Activated T-helper 9 cell treated with anti-CD3 and anti-CD28 coated beads, Interleukin-2, amount 50 U/mL, for 16 hours (primary cell): ENCODE measurements at regions not wholly inside any gene's neighbourhood (a gene's known extent, or its start where the extent isn't known, plus 50 kb on each side); places are given as distances from the start of the nearest gene placed in this dataset.

Source experiments
- DNase-seq: peaks from one replicate; pipeline ENCODE4 v3.0.0-alpha.2; 2020; ENCODE audit warnings: low read depth

- no peak for DNase-seq
These were observed 240.4 kb upstream of the PGRMC2 start for GRCh38 chr4:128527946-128528576.

- DNase-seq, result no peak
These were observed 239.7 kb upstream of the PGRMC2 start for GRCh38 chr4:128527351-128527750.

GRCh38 chr4:128525992-128526630 lies 238.5 kb upstream of the PGRMC2 start:
- DNase-seq, result no peak

- DNase-seq, result no peak
These were observed 237.8 kb upstream of the PGRMC2 start for GRCh38 chr4:128525387-128525786.

GRCh38 chr4:128524311-128524710 lies 236.7 kb upstream of the PGRMC2 start:
- no peak for DNase-seq

- DNase-seq, result no peak
These were observed 234.1 kb upstream of the PGRMC2 start for GRCh38 chr4:128521648-128522111.

- DNase-seq, result no peak
These were observed 233.5 kb upstream of the PGRMC2 start for GRCh38 chr4:128521156-128521555.

- no peak for DNase-seq
These were observed 231.7 kb upstream of the PGRMC2 start for GRCh38 chr4:128519163-128519830.

GRCh38 chr4:128517739-128518510 lies 230.3 kb upstream of the PGRMC2 start:
- DNase-seq, result no peak

GRCh38 chr4:128517096-128517738 lies 229.6 kb upstream of the PGRMC2 start:
- DNase-seq, result no peak

GRCh38 chr4:128516301-128516969 lies 228.8 kb upstream of the PGRMC2 start:
- DNase-seq, result no peak

- no peak for DNase-seq
These were observed 226.3 kb upstream of the PGRMC2 start for GRCh38 chr4:128513664-128514484.

GRCh38 chr4:128512767-128513322 lies 225.2 kb upstream of the PGRMC2 start:
- no peak for DNase-seq

GRCh38 chr4:128512161-128512560 lies 224.5 kb upstream of the PGRMC2 start:
- no peak for DNase-seq

- no peak for DNase-seq
These were observed 223.2 kb upstream of the PGRMC2 start for GRCh38 chr4:128510850-128511249.

GRCh38 chr4:128502818-128503527 lies 215.4 kb upstream of the PGRMC2 start:
- DNase-seq, result no peak

GRCh38 chr4:128501239-128501638 lies 213.6 kb upstream of the PGRMC2 start:
- no peak for DNase-seq

GRCh38 chr4:128488055-128488705 lies 200.6 kb upstream of the PGRMC2 start:
- DNase-seq, result no peak

GRCh38 chr4:128484896-128485295 lies 197.3 kb upstream of the PGRMC2 start:
- no peak for DNase-seq
